ENCODE measurements at regions not wholly inside any gene's neighbourhood (a gene's known extent, or its start where the extent isn't known, plus 50 kb on each side); places are given as distances from the start of the nearest gene placed in this dataset.

DNA sequence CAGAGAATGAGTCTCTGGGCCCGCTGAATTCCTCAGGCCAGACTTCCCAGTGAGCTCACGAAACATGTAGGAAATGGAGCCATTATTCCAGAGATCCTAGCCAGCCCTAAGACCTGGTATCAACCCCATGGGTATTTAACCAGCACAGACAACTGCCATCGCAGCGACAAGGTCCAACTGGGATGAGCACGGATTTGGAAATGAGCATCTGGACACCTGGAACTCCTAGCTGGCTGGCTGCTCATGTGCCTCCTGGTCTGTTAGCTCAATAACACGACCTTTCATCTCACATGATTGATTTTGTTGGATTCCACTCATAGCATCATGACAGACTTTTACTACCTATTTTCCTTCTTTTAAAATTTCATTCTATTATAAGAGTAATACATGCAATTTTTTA is 51.0 kb downstream of the POU3F3 start:
- Mint-ChIP-seq H3K36me3 (no peaks in the 10 kb centered on the region), H3K4me1 (no peaks in the 10 kb centered on the region), H3K27ac (no peak overlapping the region), H3K4me3 (no peak overlapping the region), H3K27me3 (peaks cover 9% of the 10 kb centered on the region), H3K9me3 (no peaks in the 10 kb centered on the region)
- DNase-seq (ENCODE audit: low spot score in 2 of 2) (no peak), ATAC-seq (ENCODE audit: low read depth) (no peak)

DNA sequence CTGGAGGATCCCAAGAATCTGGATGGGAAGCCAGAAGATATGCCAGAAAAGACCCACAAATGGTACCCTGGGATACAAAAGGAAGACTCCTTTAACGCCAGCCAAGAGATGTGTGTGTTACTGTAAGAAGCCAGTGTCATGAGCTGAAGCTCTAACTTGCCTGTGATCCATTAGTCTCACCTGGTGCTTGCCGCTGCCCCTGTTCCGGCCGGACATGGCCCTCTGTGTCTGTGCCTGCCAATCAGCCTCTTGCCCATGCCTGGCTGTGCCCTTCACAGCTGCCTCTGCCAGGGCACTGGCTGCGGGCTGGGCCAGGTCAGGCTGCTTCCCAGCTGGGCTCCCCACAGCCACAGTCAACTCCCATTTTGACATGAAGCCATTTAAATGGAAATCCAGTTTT is 55.4 kb downstream of the POU3F3 start:
- no peak for DNase-seq (ENCODE audit: low spot score in 2 of 2)
- H3K36me3 Mint-ChIP-seq = peaks cover 2% of the 10 kb centered on the region
- H3K27ac Mint-ChIP-seq = no peak overlapping the region

DNA sequence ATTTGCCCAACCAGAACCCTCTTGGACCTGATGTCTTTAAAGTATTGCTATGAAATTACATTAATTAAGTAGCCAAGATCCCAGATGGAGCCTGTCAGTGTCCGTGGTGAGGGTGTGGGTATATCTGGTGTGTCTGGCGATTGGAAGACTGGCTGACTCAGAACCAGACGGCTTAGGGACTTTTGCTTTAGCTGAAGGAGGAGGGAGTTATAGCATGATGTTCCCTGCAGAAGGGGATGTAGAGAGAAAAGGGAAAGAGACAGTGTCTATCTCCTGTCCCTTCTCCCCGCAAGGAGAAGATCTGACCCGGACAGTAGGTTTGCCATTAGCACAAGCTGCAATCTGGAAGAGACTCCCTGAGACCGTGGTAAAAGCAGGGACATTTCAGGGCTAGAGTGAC is 60.6 kb downstream of the POU3F3 start:
- Mint-ChIP-seq H3K4me3 (peak overlapping the region; percentile 25), H3K9me3 (no peaks in the 10 kb centered on the region), H3K27ac (no peak overlapping the region)

More for the DNA sequence above, 55.4 kb downstream of the POU3F3 start:
- H3K4me3 Mint-ChIP-seq = no peak overlapping the region
- H3K9me3 Mint-ChIP-seq = no peaks in the 10 kb centered on the region
- no peak for ATAC-seq (ENCODE audit: low read depth)
- H3K27me3 Mint-ChIP-seq = peaks cover 7% of the 10 kb centered on the region
- no peaks in the 10 kb centered on the region for H3K4me1 Mint-ChIP-seq

DNA sequence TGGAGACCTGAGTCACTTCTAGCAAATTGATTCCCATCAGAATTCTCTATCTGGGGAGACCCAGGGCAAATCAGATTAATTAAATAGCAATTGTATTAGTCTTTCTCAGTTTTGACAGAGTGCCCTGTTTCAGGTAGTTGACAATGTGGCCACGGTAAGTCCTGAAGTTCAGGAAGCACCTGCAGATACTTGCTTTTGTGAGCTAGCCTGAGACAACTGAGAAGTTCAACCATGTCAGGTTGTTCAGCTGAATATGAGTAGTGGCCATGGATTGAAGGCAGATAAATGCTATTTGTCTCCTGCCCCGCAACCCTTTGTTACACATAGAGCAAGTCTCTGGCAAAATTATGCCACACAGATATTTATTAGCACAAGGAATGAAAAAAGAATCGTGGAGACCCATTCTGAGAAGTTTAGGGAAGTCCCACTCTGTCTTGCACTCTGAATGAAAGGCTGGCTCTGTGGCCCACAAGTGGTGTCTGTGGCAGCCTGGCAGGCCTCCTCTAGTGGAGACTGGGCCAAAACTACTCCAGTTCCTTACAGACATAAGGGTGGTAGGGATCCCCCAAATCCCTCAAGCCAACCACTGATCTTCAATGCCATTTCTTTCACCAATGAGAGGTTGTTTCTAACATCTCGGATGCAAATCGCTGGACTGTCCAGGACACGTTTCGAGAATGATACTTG is 61.3 kb downstream of the POU3F3 start:
- Mint-ChIP-seq H3K4me3 (no peak overlapping the region), H3K9me3 (no peaks in the 10 kb centered on the region), H3K27ac (no peak overlapping the region), H3K36me3 (peaks cover 2% of the 10 kb centered on the region), H3K27me3 (no peaks in the 10 kb centered on the region), H3K4me1 (peaks cover 9% of the 10 kb centered on the region)
- ATAC-seq (ENCODE audit: low read depth) (peak; percentile 78), DNase-seq (ENCODE audit: low spot score in 2 of 2) (no peak)

More for the DNA sequence above, 60.6 kb downstream of the POU3F3 start:
- no peak for ATAC-seq (ENCODE audit: low read depth)
- no peak for DNase-seq (ENCODE audit: low spot score in 2 of 2)
- H3K4me1 Mint-ChIP-seq = peaks cover 9% of the 10 kb centered on the region
- H3K27me3 Mint-ChIP-seq = no peaks in the 10 kb centered on the region
- H3K36me3 Mint-ChIP-seq = peaks cover 2% of the 10 kb centered on the region

DNA sequence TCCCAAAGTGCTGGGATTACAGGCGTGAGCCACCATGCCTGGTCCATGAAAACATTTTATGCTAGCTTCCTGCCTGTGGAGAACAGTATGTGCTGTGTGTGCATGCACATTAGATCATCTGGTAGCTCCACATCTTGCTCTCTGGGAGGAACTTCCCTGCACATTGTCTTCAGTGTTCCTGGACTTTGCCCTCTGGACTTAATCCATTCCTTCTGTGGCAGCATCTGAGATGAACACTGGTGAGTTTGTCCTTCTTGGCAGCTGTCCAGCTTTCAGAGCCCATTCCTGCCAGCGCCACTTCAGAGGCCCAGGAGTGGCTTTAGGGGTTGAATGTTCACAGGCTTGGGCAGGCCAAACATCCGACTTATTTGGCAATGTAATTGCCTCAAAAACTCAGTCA is 65.2 kb downstream of the POU3F3 start:
- no peak for ATAC-seq (ENCODE audit: low read depth)
- H3K4me3 Mint-ChIP-seq = no peak overlapping the region
- peaks cover 4% of the 10 kb centered on the region for H3K36me3 Mint-ChIP-seq
- peaks cover 3% of the 10 kb centered on the region for H3K9me3 Mint-ChIP-seq
- H3K27ac Mint-ChIP-seq = no peak overlapping the region
- DNase-seq (ENCODE audit: low spot score in 2 of 2) = no peak
- H3K4me1 Mint-ChIP-seq = peaks cover 12% of the 10 kb centered on the region
- no peaks in the 10 kb centered on the region for H3K27me3 Mint-ChIP-seq

DNA sequence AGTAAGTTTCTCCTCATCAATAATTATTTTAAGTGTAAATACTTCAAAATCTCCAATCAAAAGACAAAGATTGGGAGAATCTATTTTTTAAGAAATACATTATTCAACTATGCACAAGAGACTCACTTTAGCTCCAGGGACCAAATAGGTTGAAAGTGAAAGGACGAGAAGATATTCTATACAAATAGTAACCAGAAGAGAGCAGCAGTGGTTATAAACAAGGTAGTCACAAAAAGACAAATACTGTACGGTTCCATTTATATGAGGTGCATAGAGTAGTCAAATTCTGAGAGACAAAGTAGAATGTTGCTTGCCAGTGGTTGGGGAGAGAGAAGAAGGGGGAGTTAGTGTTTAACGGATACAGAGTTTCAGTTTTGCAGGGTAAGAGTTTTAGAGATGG is 69.8 kb downstream of the POU3F3 start:
- H3K9me3 Mint-ChIP-seq = peaks cover 3% of the 10 kb centered on the region

DNA sequence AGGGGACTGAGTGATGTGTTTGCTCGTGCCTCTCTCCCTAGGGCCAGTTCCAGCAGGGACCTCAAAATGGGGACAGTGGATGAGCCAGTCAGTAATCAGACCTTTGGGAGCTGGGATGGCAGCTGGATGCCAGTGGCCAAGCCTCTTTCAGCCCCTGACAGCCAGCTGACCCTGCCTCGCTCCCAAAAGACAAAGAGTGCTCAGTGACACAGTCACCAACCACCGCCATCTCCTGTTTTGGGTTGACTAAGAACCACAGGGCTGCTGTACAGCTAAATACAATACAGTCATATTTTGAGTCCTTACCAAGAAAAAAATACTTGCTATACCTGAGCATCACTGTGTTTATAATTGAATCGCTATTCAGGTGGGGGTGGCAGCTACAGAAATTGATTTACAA is 75.7 kb downstream of the POU3F3 start:
- Mint-ChIP-seq H3K4me3 (no peak overlapping the region), H3K27ac (no peak overlapping the region), H3K27me3 (no peaks in the 10 kb centered on the region), H3K9me3 (no peaks in the 10 kb centered on the region), H3K4me1 (peaks cover 7% of the 10 kb centered on the region), H3K36me3 (peaks cover 1% of the 10 kb centered on the region)
- ATAC-seq (ENCODE audit: low read depth) (no peak), DNase-seq (ENCODE audit: low spot score in 2 of 2) (no peak)

More for the DNA sequence above, 69.8 kb downstream of the POU3F3 start:
- H3K27ac Mint-ChIP-seq = peak overlapping the region; percentile 4
- H3K4me1 Mint-ChIP-seq = peaks cover 5% of the 10 kb centered on the region
- no peak overlapping the region for H3K4me3 Mint-ChIP-seq
- DNase-seq (ENCODE audit: low spot score in 2 of 2) (no peak), ATAC-seq (ENCODE audit: low read depth) (peak; percentile 56)
- H3K27me3 Mint-ChIP-seq = no peaks in the 10 kb centered on the region
- H3K36me3 Mint-ChIP-seq = peaks cover 6% of the 10 kb centered on the region

DNA sequence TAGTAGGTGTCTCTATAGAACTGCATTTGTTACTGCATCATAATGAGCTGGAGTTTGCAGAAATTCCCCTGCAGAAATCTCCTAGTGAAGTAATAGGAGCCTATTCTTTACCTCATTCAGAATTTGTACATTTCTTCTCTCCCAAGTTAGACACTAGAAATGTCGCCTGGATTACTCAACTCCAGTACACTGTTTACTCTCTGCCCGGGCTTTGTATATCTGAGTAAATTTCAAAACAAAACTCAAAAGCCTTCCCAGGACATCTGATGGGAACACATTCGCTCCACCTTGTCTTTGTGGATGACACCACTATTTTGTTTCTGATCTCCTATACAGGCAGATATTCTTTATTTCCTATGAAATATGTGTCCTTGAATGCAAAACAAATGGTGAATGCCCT is 76.8 kb downstream of the POU3F3 start:
- peaks cover 6% of the 10 kb centered on the region for H3K4me1 Mint-ChIP-seq
- no peak for ATAC-seq (ENCODE audit: low read depth)
- H3K4me3 Mint-ChIP-seq = no peak overlapping the region

DNA sequence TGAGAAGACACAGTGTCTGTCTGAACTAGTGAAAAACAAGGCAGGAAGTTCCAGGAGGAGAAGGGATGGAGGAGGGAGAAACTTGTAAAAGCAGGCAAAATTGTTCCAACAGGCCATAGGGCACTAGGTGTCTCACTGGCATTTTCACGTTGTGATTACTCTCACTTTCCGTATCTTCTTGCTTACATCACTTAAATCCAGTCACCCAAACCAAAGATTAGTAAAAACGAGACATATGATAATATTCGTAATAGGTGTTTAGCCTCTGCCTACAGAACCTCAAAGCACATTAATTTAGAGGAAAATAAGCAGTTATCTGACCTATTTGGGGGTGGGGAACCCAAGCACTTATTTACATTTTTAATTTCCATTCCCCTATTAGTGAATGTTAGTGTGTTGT is 78.3 kb downstream of the POU3F3 start:
- no peak overlapping the region for H3K4me3 Mint-ChIP-seq
- no peaks in the 10 kb centered on the region for H3K27me3 Mint-ChIP-seq
- no peak for ATAC-seq (ENCODE audit: low read depth)
- DNase-seq (ENCODE audit: low spot score in 2 of 2) = no peak
- H3K4me1 Mint-ChIP-seq = peaks cover 9% of the 10 kb centered on the region
- no peak overlapping the region for H3K27ac Mint-ChIP-seq
- no peaks in the 10 kb centered on the region for H3K9me3 Mint-ChIP-seq
- no peaks in the 10 kb centered on the region for H3K36me3 Mint-ChIP-seq

More for the DNA sequence above, 76.8 kb downstream of the POU3F3 start:
- Mint-ChIP-seq H3K27me3 (no peaks in the 10 kb centered on the region), H3K27ac (no peak overlapping the region), H3K9me3 (no peaks in the 10 kb centered on the region), H3K36me3 (no peaks in the 10 kb centered on the region)
- no peak for DNase-seq (ENCODE audit: low spot score in 2 of 2)

DNA sequence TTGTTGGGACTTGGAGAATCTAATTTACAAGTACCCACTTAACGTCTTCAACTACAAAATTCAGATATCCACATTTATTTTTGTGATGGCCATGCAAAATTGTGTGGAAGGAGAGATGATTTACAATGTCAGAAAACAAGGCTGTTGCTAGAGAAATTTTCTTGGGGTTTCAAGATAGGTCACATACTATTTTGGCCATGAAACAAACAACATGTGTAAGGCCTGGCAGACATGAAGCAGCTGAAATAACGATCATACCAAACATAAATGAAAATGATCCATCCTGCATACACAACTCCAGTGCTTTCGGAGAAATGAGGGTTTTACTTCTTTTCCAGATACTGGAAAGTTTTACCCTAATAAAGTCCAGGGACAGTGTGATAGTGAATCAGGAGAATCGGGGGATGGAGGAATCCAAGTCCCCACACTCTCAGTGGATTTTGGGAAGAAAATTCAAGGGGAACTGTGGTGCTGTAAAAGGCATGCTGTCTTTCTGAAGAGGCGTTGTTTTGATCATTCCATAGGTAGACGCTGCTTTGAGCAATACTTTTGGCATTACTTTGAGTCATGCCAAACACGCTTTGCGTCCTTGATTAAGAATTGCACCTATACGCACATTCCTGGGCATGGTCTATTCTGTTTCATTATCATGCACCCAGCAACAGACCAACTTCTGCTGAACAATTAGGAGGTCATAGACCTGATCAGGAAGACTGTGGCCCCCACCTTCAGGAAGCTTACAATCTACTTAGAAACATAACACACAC is 79.4 kb downstream of the POU3F3 start:
- Mint-ChIP-seq H3K27me3 (no peaks in the 10 kb centered on the region), H3K4me3 (no peak overlapping the region), H3K4me1 (peaks cover 12% of the 10 kb centered on the region), H3K36me3 (no peaks in the 10 kb centered on the region), H3K27ac (no peak overlapping the region), H3K9me3 (no peaks in the 10 kb centered on the region)
- ATAC-seq (ENCODE audit: low read depth) = no peak
- DNase-seq (ENCODE audit: low spot score in 2 of 2) = no peak

DNA sequence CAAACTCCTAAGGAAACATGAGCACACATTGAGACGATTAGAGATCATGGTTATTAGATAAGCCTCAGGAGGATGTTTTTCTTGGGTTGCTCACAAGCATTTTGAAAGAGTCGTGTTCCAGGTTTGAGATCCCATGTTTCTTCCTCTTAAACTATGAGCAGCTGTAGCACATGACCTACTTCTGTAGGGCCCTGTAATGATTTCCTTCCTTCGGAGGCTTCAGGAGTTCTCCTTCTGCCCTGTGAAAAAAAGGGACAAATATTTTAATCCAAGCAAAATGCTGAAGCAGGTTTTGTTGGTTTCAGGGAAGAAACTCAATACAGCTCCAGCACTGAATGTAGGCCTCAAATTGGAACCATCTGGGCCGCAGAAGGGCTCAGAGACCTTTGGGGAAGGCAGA is 82.6 kb downstream of the POU3F3 start:
- no peaks in the 10 kb centered on the region for H3K9me3 Mint-ChIP-seq
- H3K27me3 Mint-ChIP-seq = no peaks in the 10 kb centered on the region
- no peak for DNase-seq (ENCODE audit: low spot score in 2 of 2)
- peak overlapping the region; percentile 14 for H3K27ac Mint-ChIP-seq
- no peak overlapping the region for H3K4me3 Mint-ChIP-seq
- ATAC-seq (ENCODE audit: low read depth) = no peak
- H3K4me1 Mint-ChIP-seq = peaks cover 18% of the 10 kb centered on the region
- no peaks in the 10 kb centered on the region for H3K36me3 Mint-ChIP-seq

DNA sequence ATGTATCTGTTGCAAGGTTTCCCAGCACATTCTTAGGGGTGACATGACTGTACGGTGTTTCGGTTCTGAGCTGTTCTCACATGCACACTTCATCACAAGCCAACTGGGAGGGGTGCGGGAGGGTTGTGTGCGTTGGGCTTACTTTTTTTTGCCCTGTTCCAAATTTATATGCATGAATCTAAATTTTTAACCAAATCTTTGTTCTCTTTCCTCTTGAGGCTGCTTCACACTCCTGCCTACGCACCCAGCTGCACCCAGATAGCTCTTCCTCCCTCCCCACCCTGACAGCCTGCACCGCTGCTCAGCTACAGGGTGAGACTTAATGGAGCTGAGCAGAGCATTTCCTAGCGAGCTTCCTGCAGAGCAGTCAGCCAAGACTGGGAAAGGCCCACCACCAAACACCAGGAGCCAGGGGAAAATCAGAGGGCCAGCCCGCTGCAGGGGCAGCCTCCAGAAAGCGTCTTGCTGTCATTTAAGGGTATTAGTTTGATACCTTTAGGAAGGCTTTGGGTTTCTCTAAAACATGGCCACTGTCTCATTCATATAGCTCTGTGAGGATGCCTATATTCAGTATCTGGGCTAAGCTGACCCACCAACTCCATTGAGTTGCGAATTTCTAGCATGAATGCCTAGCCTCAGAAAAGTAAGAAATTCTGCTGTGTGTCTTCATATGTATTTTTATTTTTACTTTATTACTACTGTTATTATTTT is 84.5 kb downstream of the POU3F3 start:
- Mint-ChIP-seq H3K9me3 (no peaks in the 10 kb centered on the region), H3K4me3 (peak overlapping the region; percentile 79), H3K36me3 (no peaks in the 10 kb centered on the region), H3K27ac (no peak overlapping the region), H3K4me1 (peaks cover 11% of the 10 kb centered on the region), H3K27me3 (no peaks in the 10 kb centered on the region)
- DNase-seq (ENCODE audit: low spot score in 2 of 2) (peak in 1 of 2 donors; percentile 7), ATAC-seq (ENCODE audit: low read depth) (peak; percentile 92)

DNA sequence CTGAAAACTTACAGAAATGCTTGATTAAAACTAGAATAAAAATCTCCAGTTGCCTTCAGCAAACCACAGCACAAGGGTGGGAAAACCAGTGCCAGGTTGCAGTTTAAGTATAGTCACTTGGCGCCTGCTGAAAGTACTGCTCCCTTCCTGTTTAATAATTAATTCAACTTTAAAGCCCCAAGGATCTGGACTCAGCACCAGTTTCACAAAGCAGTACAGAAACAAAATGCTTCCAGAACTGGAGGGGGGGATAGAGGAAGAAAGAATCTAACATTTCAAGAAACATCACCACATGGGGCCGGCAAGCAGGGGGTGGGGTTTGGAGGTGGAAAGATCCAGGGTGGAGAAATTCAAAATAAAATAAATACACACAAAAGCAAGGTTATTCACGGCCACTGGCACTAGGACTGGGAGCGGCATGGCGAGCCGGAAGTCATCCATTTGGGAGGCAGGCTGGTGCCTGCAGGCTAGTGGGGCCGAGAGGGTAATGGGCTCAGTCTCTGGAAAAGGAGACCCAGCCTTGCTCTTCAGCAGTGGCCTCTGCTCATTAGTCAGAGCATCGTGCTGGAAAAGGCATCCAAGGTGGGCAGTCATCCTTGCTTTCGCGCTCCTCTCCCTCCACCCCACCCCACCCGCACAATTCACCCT is 85.8 kb downstream of the POU3F3 start:
- Mint-ChIP-seq H3K36me3 (no peaks in the 10 kb centered on the region), H3K4me1 (peaks cover 11% of the 10 kb centered on the region)

DNA sequence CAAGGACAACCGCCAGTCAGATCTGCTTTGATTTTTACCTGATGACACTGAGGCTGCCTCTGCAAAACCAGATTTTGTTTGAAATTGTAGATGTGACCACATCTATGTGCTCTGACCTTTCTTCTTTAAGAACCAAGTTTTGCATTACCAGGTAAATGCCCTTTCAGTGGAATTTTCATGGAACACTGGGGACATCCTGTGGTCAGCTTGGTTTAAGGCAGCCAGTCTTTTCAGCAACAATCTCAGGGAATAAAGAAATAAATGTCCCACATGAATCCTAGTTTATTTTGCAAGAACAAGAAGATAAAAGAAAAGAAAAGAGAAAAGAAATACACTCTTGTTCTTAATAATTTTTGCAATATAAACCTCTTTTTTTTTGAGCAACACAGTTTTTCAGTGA is 90.6 kb downstream of the POU3F3 start:
- peaks cover 4% of the 10 kb centered on the region for H3K27me3 Mint-ChIP-seq
- H3K9me3 Mint-ChIP-seq = no peaks in the 10 kb centered on the region
- H3K4me1 Mint-ChIP-seq = peaks cover 4% of the 10 kb centered on the region
- DNase-seq (ENCODE audit: low spot score in 2 of 2) (no peak), ATAC-seq (ENCODE audit: low read depth) (no peak)
- no peak overlapping the region for H3K27ac Mint-ChIP-seq
- H3K36me3 Mint-ChIP-seq = no peaks in the 10 kb centered on the region
- no peak overlapping the region for H3K4me3 Mint-ChIP-seq

More for the DNA sequence above, 85.8 kb downstream of the POU3F3 start:
- no peak overlapping the region for H3K4me3 Mint-ChIP-seq
- H3K27me3 Mint-ChIP-seq = no peaks in the 10 kb centered on the region
- ATAC-seq (ENCODE audit: low read depth) (no peak), DNase-seq (ENCODE audit: low spot score in 2 of 2) (no peak)
- no peaks in the 10 kb centered on the region for H3K9me3 Mint-ChIP-seq
- no peak overlapping the region for H3K27ac Mint-ChIP-seq

All from memory B cell (primary cell).